NCI-H345 (cell line): ENCODE measurements at regions not wholly inside any gene's neighbourhood (a gene's known extent, or its start where the extent isn't known, plus 50 kb on each side); places are given as distances from the start of the nearest gene placed in this dataset.

Experiments used
- DNase-seq: peaks from one replicate; lab custom pipeline; 2025; lab: John Stamatoyannopoulos, UW

DNA sequence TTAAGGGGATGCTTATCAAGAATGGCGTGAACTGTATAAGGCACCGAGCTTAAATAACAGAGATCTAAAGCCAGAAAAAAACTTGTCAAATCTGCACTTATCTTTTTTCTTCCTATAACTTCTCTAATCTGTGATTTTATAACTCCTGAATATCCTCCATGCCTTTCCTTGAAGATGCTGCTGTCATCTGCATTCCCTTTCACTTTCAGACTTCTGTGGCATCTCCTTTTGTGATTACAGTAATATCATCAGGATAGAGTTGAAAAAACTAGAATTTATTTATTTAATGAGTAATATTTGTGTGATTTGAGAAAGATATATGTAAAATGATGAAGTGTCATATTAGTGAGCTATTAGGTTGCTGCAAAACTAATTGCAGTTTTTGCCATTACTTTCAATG lies 357.8 kb upstream of the PTBP2 start:
- DNase-seq: no peak

DNA sequence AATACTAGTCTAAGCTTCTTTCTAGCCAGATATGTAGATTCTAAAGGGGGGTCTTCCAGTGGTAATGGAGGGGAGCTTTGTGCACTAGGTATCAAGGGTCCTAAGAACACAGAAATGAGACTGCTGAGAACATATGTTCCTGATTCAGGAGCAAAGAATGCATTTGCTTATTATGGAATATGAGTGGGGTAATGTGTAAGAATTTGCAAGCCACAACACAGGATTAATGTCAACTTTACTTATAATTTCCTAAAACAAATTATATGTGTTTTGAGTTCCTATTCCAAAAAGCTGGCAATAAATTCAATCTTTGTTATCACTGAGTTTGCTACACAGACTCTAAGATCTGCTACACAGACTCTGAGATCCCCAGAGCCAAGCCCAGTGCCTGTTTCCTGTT lies 357.0 kb upstream of the PTBP2 start:
- no peak for DNase-seq

DNA sequence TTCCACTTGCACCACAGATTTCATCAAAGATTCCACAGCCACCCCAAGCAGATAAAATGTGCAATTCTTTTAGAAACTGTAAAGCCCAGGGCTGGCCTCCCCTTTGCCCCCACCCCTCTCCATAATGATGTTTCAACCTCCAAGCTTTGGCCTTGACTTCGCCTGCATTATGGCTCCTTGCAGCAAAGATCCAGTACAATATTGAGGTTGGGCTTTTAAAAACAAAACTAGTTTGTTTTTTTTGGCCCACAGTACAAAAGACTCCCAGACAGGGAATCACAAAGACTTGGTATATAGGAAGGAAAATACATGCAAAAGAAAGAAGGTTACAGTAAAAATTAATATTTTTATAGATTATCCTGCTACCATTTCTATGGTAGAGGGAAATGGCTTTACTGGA lies 356.5 kb upstream of the PTBP2 start:
- DNase-seq: no peak

DNA sequence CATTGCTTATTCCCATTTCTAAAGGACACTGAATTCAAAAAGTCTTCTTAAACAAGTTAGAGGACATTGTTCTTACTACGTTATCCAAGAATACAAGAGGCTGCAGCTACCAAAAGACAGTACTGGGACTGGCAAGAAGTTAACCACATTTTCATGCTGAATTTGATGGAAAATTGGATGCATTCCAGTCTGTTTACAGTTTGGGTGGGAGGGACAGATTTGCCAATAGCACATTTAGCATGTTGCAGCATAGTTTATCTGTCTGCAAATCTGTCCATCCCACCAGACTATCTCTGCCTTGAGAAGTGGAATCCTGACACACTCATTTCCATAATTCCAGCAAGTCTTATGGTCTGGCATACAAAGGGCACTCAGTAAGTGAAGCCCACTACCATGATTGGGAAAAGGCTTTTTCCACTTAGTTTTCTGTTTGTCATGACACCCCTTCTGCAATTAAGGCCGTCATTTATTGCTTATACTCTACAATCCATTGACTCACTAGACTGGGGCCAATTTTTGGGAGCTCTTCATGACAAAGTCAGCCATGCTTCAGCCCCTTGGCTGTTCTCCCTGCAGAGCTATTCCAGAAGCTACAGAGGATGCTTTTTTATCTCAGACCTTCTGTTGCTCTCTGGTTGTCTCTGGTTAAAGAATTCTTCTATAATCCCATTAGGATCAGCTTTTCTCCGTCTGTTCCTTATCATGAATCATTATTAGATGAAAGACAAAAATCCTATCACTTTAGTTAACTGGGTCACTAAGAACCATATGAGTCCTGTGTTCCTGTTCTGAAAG lies 355.8 kb upstream of the PTBP2 start:
- DNase-seq: no peak

DNA sequence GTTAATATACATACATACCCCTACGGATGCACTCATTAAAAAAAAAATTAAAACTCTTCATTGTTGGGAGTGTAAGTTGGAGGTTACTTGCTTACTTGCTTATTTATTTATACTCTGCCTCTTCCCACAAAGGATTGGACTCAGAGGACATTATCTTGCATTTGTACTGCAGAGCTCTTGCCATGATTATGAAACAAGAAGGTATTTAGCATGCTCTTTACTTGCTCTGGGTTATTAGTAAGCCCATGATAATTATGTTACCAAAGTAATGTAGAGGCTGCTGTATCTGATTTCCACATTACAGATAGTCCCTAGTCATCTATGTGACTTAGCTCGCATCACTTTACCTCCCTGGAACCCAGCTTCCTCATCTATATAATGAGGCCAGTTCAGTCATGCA lies 355.1 kb upstream of the PTBP2 start:
- DNase-seq: no peak

DNA sequence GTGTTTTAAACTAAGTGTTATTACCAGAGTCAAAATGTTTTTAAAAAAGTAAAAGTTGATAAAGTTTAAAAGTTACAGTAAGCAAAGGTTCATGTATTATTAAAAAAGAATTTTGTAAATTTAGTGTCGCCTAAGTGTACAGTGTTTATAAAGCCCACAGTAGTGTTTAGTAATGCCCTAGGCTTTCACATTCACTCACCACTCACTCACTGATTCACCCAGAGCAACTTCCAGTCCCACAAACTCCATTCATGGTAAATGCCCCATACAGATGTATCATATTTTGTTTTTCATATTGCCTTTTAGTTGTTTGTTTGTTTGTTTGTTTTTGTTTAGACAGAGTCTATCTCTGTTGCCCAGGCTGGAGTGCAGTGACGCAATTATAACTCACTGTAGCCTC lies 353.8 kb upstream of the PTBP2 start:
- DNase-seq: no peak

DNA sequence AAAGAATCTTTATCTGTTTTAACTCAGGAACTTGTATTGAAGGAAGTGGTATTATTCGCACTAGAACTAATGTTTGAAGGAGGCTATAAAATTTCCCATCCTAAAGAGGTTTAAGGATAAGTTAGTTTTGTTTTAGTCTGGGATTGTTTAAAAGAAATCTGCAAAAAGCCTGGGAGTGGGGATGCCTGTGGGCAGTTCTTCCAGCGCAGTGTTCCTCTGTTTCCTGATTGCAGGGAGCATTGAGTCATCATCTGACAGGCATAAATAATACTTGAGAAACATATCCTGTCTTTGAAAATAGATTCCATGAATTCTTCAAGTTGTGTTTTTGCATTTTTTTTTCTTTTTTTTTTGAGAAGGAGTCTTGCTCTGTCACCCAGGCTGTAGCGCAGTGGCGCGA lies 350.8 kb upstream of the PTBP2 start:
- DNase-seq: no peak

DNA sequence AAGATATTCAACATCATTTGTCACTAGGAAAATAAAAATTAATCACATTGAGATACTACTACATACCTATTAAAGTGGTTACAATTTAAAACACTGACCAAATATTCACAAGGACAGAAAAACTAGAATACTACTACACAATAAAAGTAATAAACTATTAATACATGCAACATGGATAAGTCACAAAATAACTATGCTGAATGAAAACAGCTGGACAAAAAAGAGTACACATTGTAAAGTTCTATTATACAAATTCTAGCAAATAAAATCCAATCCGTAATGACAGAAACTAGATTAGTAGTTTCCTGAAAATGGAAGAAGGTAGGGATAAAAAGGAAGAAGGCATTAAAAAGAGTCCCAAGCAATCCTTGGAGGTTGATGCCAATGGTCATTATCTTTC lies 348.7 kb upstream of the PTBP2 start:
- no peak for DNase-seq

DNA sequence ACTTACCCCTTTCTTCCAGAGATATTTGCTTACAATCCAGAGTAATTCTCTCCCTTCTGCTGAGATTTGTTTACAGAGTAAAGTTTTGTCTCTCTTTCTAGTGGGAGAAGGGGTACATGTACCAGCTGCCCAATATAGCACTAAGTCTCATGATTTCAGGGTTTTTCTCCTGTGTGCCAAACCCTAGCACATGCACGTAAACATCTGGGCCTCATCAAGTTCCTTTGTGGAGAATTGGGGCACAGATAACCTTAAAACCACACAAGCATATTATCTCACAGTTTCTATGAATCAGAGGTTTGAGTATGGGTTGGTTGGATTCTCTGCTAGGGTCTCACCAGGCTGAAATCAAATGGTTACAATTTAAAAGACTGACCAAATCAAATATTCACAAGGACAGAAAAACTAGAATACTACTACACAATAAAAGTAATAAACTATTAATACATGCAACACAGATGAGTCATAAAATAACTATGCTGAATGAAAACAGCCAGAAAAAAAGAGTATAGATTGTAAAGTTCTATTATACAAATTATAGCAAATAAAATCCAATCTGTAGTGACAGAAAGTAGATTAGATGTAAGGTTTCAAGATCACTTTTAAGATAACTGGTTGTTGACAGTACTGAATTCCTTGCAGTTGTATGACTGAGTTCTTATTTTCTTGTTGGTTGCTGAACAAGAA lies 347.4 kb upstream of the PTBP2 start:
- DNase-seq: no peak

DNA sequence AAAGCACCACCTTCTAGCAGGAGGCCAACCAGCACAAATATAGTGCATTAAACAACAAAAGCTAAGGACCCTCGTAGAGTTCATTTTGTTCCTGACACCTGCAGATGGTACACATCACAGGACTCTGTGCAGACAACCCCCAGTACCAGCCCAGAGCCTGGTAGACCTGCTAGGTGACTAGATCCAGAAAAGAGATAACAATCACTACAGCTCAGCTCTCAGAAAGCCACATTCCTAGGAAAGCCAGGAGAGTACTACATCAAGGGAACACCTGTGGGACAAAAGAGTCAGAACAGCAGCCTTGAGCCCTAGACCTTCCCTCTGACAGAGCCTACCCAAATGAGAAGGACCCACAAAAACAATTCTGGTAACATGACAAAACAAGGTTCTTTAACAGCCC lies 344.7 kb upstream of the PTBP2 start:
- DNase-seq: no peak

DNA sequence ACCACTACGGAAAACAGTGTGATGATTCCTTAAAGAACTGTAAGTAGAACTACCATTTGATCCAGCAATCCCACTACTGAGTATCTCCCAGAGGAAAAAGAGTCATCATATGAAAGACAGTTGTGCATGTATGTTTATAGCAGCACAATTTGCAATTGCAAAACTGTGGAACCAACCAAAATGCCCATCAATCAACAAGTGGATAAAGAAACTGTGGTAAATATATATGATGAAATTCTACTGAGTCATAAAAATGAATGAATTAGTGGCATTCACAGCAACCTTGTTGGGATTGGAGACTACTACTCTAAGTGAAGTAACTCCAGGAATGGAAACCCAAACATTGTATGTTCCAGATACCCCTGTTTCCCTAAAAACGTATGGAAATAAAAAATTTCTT lies 337.0 kb upstream of the PTBP2 start:
- no peak for DNase-seq

DNA sequence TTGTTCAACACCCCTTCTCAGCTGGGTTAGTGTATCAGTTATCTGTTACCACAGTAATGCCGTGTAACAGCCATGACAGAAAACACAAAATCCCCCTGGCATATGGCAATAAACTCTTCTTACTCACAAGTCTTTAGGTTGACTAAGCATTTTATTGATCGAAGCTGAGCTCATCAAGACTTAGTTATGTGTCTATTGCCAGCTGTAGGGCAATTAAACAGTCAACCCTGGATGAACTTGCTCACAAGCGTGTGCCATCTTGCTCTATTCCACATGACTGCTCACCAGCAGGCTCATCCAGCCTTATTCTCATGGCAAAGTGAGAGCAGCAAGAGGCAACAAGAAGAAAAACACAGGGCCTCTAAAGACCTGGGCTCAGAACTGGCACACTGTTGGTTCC lies 333.8 kb upstream of the PTBP2 start:
- DNase-seq: no peak

DNA sequence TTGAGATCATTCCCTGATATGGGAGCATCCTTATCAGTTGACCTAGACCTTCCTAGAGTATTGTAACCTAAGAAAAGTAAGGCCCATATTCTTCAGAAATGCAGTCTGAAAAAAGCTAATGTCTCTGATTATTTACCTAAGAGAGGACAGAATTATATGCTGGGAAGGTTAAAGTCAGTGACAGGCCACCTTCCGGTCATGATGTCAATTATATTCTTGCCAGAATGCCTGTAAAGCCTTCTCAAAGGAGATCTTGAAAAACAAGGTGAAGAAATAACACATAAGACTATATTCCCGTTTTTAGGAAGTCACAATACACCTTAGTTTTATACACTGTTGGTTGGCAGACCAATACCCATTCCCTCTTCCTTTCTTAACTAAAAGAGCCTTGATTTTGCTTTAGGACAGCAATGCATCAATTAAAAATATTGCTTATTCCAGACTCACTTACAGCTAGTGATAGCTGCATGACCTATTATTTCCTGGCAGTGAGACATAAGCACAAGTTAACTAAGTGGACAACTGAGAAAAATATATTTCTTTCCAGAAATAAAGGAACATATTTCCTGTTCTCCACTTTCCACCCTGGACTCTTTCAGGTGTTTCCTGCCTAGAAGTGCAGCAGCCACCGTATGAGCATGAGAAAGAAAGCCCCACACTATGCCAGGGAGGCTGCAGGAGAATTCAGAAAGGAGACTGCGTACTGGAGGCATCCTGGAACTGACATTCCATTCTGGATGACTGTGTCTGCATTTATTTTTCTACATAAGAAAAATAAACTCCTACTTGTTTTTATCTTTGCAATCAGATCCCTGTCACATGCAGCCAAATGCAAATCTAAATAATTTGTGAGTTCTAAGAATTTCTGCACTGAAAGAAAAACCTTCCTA lies 332.9 kb upstream of the PTBP2 start:
- DNase-seq: no peak

DNA sequence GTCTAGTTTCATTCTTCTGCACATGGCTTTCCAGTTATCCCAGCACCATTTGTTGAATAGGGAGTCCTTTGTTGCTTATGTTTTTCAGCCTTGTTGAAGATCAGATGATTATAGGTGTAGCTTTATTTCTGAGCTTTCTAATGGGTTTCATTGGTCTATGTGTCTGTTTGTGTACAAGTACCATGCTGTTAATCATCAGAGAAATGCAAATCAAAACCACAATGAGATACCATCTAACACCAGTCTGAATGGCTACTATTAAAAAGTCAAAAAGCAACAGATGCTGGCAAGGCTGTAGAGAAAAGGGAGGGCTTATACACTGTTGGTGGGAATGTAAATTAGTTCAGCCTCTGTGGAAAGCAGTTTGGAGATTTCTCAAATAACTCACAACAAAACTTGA lies 321.5 kb upstream of the PTBP2 start:
- DNase-seq: no peak

DNA sequence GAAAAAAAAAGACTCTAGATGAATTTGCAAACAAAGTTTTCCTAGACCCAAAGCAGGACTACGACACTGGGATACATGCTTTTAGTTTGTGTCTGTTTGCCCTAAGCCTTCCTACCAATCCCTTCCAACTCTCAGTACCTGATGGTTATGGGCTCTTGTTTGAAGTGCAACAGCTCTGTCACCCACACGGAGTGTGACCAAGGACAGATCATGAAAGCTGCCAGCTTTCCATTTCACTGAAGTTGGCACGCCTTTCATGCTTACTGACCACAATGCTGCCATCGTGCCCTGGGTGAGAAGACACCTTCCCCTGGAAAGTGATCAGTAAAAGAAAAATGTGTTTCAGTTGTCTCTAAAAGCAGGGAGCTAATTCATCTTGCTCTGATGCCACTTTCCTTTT lies 312.5 kb upstream of the PTBP2 start:
- DNase-seq: no peak

DNA sequence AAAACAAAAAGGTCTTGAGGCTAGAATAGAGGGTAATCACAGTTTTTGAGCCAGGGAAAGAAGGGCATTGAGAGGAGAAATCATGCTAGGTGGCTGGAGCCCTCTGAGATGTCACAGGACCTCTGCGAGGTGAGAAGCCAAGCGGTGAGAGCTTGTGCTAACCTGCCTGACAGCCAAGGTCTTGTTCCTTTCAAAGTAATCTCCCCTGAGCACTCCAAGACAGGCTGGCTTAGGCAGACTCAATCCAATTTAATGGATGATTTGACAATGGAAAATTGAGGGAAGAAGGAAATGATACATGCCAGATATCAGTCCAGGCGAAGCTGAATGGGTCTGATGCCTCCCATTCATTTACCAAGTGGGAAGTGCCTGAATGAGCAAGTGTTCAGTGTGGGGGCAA lies 311.9 kb upstream of the PTBP2 start:
- DNase-seq: no peak

DNA sequence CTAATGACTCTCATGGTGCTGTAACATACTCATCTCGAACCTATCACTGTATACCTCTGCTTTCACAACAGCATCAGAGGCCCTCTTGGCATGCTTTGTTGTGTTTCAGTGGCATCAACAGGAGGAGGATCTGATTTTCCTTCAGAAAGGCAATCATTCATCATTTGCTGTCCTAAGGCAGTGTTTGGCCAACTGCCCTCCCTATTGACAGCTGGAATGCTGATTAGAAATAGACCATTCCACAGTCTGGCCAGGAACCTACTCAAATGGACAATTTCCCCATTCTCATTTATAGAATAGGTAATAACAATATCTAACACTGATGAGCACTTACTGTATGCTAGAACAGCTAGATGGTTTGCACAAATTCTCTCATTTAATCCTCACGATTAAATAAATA lies 310.6 kb upstream of the PTBP2 start:
- no peak for DNase-seq

DNA sequence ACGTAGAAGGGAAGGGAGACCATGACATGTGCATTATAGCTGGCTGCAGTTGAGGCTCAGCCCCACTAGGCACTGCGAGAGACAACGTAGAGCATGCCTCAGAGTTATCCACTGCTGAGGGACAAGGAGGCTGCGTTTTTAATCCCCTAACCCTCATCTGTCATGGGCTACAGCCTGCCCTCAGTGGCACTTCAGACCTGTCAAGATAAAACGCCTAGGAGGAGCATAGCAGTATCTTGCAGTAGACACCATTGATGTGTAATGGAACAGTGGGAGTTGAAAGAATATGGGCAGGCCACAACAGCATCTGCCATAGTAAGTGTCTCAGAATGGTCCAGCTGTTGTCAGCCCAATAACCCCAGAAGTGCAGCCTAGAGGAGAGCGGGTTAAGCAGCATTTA lies 307.0 kb upstream of the PTBP2 start:
- no peak for DNase-seq

DNA sequence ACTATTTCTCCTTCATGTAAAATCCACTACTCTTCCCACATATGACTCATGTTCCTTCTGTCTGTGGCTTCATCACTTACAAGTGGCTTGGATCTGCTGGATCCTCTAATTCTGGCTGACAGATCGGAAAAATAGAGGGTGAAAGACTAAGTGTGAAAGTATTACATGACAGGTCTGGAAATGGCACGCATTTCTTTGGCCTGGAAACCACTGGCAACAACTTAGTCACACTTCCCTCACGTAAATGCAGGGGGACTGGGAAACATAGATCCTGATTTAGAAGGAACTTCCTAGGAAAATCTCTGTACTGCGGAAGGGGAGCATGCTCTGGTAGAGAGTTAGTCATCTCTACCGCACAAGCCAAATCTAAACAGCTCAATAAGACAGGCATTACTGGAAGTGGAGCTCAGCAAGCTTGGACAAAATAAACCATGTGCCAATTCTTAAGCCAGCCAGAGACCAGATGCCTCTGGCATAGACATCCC lies 305.4 kb upstream of the PTBP2 start:
- no peak for DNase-seq

DNA sequence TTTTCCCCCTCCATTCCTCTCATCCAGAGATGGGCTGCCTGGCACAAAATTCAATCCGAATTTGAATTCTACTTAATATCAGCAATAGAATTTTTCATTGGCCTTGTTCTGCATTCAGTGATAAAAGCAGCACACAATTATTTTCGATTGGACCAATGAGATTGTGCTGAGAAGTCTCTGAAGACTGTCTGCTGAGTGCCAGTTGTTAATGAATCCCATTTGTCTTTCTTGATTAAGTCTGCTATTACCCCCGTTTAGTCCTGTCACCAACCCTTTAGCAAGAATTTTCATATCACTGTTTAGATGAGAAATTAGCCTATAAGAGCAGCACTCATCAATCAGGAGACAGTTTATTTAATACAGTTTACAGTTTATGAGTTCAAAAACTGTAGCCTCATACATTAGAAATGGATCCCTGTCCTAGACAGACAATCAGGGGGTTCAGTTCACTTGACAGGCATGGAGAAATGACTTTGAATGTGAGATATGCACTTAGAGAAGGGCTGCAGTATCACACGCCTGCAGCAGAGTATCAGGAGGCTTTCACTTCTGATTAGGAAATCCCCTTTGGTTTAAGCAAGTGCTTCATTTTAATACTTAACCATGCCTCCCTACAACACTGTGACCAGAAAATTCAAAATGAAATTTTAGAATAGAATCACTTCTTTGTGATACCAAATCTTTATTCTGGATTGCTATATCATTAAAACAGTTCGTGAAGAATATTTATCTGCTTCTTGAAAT lies 304.7 kb upstream of the PTBP2 start:
- DNase-seq: no peak

DNA sequence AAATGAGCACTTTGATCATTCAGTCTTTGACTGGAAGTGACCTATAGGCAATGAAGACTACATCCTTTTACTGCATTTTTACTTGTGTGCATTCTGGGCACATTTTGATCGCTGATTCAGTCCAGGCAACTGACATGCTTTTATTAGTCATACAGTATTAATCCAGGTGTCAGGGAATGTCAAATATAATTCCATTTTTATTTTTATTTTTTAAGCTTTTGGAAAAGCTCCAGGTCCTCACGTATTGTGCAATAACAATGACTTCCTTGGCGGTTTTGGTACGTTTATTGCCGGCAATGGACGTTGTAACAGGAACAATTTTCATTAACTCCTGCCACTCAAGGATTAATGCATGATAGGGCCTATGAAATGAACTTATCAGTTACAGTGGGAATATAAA lies 302.6 kb upstream of the PTBP2 start:
- DNase-seq: no peak

DNA sequence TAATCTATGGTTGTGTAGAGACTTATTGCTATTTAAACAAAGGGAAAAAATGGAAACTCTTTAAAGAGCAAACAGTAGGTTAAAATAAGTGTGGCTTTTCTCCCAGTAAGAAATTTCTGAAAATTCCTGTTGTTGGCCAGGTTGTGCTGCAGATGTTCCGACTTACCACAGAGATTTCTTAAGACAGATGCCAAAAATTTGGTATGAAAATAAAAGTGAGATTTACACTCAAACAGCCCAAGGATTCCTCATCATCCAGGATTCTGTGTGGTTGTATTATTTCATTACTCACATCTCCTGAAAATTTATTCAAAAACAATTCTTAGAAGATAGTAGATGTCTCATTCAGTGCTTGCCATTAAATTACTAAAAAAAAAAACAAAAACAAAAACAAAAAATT lies 296.7 kb upstream of the PTBP2 start:
- no peak for DNase-seq
